ENCODE measurements at regions not wholly inside any gene's neighbourhood (a gene's known extent, or its start where the extent isn't known, plus 50 kb on each side); places are given as distances from the start of the nearest gene placed in this dataset.

- TF ChIP-seq TSHZ2 (CRISPR knock-in tag; IDR thresholded peaks at IDR 0.05) = no peak
- TF ChIP-seq PPARA (CRISPR knock-in tag; IDR thresholded peaks at IDR 0.05; ENCODE audit: borderline replicate concordance) = no peak
- no peak for TF ChIP-seq CREB5 (CRISPR knock-in tag; IDR thresholded peaks at IDR 0.05; ENCODE audit: low read depth)
- TF ChIP-seq ZFP3 (CRISPR knock-in tag; IDR thresholded peaks at IDR 0.05) = no peak
- no peak for TF ChIP-seq SNAI2 (CRISPR knock-in tag; IDR thresholded peaks at IDR 0.05)
- TF ChIP-seq ZC3H10 (CRISPR knock-in tag; IDR thresholded peaks at IDR 0.05) = no peak
- no peak for TF ChIP-seq ZFP30 (CRISPR knock-in tag; IDR thresholded peaks at IDR 0.05)
- TF ChIP-seq ZNF565 (CRISPR knock-in tag; conservative IDR thresholded peaks at IDR 0.05; ENCODE audit: low read depth) = no peak
- TF ChIP-seq TOX (CRISPR knock-in tag; IDR thresholded peaks at IDR 0.05; ENCODE audit: borderline replicate concordance) = no peak
Observed at GRCh38 chr2:78535395-78535794, 490.1 kb upstream of the REG3G start.

All from SK-N-SH treated with all-trans-retinoic acid at 6 μM for 48 hours (cell line).